ENCODE measurements at regions not wholly inside any gene's neighbourhood (a gene's known extent, or its start where the extent isn't known, plus 50 kb on each side); places are given as distances from the start of the nearest gene placed in this dataset.
"Not testable (repeated sequence)": the region's sequence is repeated elsewhere in the genome, so short reads cannot be mapped to it uniquely, and the experiment has no call there.

DNA sequence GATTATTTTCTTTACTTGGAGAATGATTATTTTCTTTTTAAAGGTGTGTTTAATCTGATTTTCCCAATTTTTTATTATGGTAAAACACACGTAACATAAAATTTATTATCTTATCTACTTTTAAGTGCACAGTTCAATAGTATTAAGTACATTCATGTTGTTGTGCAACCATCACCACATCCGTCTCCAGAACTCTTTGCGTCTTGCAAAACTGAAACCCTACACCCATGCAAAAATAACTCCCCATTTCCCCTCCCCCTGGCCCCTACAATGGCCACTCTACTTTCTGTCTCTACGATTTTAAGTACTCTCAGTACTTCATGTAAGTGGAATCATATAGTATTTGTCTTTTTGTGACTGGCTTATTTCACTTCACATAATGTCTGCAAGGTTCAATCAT, 230.7 kb downstream of the SATB1 start:
- no peak for DNase-seq (ENCODE audit: extremely low read depth in 1 of 2, low read depth in 1 of 2)

- no peak for DNase-seq (ENCODE audit: extremely low read depth in 1 of 2, low read depth in 1 of 2)
Observed at GRCh38 chr3:18190646-18191045, 234.5 kb downstream of the SATB1 start.

GRCh38 chr3:18189282-18190050, 235.7 kb downstream of the SATB1 start:
- DNase-seq (ENCODE audit: extremely low read depth in 1 of 2, low read depth in 1 of 2) = no peak

GRCh38 chr3:18188491-18188890, 236.6 kb downstream of the SATB1 start:
- no peak for DNase-seq (ENCODE audit: extremely low read depth in 1 of 2, low read depth in 1 of 2)

DNA sequence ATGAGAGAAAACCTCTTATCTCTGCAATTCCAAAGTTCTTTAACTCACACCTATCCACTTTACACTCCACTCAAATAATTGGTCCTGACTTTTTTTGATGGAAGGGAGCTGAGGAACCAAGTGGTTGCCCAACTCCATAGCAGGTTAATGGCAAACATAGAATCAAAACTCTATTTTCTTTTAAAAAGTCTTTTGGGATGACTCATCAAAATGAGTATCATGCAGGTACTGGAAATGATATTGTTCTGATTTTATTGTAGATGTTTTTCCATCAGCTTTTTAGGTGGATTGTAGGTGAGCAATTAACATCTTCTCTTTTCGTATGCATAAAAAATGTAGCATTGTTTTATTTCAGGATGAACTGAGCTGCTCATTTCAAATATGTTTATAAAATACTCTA, 239.5 kb downstream of the SATB1 start:
- DNase-seq (ENCODE audit: extremely low read depth in 1 of 2, low read depth in 1 of 2) = no peak

DNA sequence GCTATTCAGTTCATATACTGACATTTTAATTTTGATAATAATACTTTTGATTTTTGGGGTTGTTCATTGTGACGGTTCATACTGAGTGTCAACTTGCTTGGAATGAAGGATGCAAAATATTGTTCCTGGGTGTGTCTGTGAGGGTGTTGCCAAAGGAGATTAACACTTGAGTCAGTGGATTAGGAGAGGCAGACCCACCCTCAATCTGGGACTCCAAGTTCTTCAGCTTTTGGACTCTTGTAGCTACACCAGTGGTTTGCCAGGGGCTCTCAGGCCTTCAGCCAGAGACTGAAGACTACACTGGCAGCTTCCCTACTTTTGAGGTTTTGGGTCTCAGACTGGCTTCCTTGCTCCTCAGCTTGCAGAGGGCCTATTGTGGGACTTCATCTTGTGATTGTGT, 242.2 kb downstream of the SATB1 start:
- not testable (repeated sequence) for DNase-seq (ENCODE audit: extremely low read depth in 1 of 2, low read depth in 1 of 2)

DNA sequence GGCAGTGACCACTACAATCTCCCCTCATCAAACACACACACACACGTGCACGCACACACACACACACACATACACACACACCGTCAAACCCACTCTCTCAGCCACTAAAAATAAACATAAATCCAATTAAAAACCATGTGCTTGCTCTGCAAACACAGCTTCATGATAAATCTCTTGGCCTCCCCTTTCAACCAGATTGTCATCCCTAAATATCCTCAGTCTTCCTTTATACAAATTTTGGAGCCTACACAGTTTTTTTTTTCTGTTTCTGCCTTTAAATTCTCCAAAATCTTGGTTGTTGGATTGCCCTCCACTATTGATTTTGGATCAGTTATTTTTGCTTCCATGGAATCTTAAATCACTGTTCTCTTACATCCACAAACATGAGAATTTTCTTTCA, 245.6 kb downstream of the SATB1 start:
- DNase-seq (ENCODE audit: extremely low read depth in 1 of 2, low read depth in 1 of 2) = no peak

DNA sequence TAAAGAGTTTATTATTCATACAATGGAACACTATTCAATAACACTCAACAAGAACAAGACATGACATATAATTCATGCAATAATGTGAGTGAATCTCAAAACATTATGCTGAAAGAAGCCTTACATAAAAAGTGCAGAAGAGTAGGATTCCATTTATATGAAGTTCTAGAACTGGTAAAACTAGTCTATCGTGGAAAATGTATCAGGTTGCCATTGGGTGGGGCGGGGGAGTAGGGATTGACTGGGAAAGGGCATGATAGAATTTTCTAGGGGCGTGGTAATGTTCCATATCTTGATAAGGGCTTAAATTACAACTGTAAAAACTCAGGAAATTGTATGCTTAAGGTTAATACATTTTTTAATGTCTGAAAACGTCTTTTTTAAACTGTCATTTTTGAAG, 247.9 kb downstream of the SATB1 start:
- DNase-seq (ENCODE audit: extremely low read depth in 1 of 2, low read depth in 1 of 2) = no peak

DNA sequence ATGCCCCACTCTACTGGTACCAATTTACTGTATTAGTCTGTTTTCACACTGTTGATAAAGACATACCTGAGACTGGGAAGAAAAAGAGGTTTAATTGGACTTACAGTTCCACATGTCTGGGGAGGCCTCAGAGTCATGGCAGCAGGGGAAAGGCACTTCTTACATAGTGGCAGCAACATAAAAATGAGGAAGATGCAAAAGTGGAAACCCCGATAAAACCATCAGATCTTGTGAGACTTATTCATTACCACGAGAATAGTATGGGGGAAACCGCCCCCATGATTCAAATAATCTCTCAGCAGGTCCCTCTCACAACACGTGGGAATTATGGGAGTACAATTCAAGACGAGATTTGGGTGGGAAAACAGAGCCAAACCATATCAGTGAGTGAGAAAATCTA, 251.2 kb downstream of the SATB1 start:
- not testable (repeated sequence) for DNase-seq (ENCODE audit: extremely low read depth in 1 of 2, low read depth in 1 of 2)

DNA sequence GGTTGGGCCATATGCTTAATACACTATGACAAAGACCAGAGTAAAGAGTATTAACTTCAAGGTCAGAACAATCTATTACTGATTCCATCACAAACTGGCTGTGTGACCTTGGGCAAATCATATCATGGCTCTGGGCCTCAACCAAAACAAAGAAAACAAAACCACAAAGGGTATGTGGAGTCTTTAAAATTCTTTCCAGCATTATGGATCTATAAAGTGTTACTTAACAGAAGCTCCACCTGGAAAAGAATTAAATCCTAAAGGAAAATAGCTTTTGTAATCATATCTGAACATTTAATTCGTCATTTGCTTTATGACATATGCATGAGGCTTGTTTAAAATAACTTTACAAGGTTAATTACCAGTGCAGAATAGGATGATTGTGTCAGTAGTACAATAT, 265.5 kb downstream of the SATB1 start:
- no peak for DNase-seq (ENCODE audit: extremely low read depth in 1 of 2, low read depth in 1 of 2)

DNA sequence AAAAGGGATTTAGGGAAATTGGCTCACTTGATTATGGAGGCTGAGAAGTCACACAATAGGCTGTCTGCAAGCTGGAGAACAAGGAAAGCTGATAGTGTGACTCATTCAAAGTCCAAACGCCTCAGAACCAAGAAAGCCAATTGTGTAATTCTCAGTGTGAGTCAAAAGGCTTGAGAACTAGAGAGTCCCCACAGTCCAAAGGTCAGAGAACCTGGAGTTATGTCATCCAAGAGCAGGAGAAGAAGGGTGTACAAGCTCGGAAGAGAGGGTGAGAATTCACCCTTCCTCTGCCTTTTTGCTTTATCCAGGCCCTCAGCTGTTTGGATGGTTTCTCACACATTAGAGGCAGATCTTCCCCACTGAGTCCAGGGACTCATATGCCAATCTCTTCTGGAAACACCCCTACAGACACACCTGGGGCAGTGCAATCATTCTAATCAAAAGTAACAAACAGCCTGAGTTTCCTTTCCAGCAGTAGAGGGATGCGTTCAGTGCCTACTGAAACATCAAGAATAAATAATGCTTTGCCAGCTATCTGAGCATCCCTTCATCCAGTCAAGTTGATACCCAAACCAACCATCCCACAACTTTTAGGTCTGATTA, 271.5 kb downstream of the SATB1 start:
- no peak for DNase-seq (ENCODE audit: extremely low read depth in 1 of 2, low read depth in 1 of 2)

GRCh38 chr3:18151199-18151598, 273.9 kb downstream of the SATB1 start:
- DNase-seq (ENCODE audit: extremely low read depth in 1 of 2, low read depth in 1 of 2) = no peak

DNA sequence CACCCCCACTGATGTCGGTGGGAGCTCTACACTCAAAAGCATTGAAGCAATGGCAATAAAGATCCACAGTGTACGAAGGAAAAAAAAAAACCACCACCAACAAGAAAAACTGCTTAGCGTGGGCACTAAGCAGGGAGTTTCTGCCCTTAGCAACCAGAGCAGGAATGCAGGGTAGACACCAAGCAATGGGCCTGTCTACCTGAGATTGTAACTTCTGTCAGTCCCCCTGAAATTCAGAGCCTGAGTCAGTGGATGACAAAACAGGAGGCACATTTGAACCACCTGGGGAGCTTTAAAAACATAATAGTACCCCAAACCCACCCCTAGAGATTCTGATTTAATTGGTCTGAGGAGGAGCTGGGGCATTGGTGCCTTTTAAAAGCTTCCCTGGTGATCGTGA, 275.2 kb downstream of the SATB1 start:
- DNase-seq (ENCODE audit: extremely low read depth in 1 of 2, low read depth in 1 of 2) = no peak

DNA sequence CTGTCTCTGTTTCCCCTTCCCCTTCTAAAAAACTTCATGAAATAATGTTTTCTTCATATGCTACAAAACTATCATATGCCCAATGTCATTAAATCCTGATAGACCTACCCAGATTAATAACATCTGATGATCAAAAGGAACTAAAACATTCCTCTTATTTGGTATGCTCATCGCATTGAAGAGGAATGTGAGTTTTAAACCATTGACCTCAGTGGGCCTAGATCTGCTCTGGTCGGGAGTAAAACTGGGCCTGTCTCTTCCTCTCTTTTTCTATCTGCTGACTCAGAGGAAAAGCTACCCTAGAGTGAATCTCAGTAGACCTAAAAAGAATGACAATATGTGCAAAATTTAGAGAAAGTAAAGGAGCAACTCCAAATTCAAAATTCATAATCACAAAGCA, 275.8 kb downstream of the SATB1 start:
- no peak for DNase-seq (ENCODE audit: extremely low read depth in 1 of 2, low read depth in 1 of 2)

GRCh38 chr3:18144571-18144970, 280.6 kb downstream of the SATB1 start:
- DNase-seq (ENCODE audit: extremely low read depth in 1 of 2, low read depth in 1 of 2) = no peak

DNA sequence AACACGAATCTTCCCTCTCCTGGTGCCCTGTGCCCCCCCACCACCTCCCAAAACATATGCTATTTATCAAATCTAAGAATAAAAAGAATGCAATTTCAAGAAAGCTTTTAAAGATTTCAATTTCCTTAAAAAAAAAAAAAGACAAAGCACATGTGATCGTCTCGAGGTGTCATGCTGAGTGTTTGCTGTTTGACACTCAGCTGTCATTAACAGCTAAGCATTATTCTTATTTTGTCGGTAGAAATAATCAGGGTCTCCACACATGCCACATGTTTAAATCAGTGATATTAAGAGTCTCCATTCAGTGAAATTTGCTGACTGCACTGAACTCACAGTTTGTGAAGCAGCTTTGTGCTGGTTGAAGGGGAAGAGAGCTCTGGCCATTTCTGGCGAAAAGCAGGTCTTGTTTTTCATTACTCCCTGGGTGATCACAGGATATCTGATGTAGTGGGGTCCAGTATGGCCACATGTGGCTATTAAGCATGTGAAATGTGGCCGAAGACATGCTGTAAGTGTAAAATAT, 281.8 kb downstream of the SATB1 start:
- no peak for DNase-seq (ENCODE audit: extremely low read depth in 1 of 2, low read depth in 1 of 2)

DNA sequence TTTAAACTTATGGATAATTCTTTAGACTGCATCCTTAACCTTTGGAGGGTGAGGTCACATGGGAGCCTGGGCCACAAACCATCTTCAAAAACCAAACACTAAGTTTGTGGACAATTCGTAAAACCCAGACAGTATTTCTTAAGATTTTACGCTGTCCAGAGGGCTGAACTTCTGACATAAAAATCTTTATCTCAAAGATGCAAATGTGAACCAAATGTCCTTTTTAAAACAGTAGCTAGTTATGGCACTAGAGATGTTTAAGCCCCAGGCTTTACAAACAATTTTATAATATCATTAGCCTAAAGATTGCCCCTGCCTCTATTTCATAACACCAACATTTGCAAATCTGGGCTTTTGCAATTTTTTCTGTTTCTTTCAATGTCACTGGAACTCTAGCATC, 287.2 kb downstream of the SATB1 start:
- DNase-seq (ENCODE audit: extremely low read depth in 1 of 2, low read depth in 1 of 2) = no peak

DNA sequence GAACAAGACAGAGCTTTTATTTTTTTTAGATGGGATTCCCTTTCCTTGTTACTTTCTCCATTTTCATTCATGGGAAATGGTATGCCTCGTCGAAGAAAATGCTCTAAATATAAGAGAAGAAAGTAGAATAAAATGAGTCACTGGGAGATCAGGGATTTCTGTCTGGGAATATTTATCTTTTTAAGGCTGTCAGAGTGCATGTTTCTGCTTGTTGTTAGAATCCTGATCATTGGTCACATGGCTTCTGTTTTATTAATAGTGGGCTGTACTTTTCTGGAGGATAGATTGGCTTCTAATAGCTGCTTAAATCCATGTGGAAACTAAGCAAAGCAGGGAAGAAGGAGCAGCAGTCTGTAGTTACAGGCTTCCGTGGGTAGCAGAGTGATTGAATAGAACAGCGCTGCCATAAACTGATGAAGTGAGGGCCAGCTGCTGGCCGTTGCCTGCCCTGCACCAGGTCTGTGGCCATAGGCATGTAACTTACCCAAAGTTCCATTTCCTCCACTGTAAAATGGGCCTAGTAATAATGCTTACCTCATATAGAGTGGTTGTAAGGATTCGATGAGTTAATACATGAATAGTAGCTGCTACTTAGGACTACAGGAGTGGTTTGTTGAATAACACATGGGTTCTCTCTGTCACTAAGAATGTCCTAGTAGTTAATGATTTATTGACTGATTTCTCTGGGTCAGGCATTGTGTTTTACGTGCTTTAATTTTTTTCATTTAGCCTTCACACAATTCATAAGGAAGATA, 289.9 kb downstream of the SATB1 start:
- no peak for DNase-seq (ENCODE audit: extremely low read depth in 1 of 2, low read depth in 1 of 2)

GRCh38 chr3:18134386-18135059, 290.6 kb downstream of the SATB1 start:
- no peak for DNase-seq (ENCODE audit: extremely low read depth in 1 of 2, low read depth in 1 of 2)

GRCh38 chr3:18132991-18133390, 292.1 kb downstream of the SATB1 start:
- no peak for DNase-seq (ENCODE audit: extremely low read depth in 1 of 2, low read depth in 1 of 2)
